HG02938 (cell line): ENCODE measurements at regions not wholly inside any gene's neighbourhood (a gene's known extent, or its start where the extent isn't known, plus 50 kb on each side); places are given as distances from the start of the nearest gene placed in this dataset.

Source experiments
- ATAC-seq: cut with Tn5 transposase; IDR thresholded peaks from one replicate; pipeline ENCODE4 v1.9.1; 2021; ENCODE audit warnings: mild to moderate bottlenecking, moderate library complexity; ENCODE audit not compliant: unreplicated experiment

DNA sequence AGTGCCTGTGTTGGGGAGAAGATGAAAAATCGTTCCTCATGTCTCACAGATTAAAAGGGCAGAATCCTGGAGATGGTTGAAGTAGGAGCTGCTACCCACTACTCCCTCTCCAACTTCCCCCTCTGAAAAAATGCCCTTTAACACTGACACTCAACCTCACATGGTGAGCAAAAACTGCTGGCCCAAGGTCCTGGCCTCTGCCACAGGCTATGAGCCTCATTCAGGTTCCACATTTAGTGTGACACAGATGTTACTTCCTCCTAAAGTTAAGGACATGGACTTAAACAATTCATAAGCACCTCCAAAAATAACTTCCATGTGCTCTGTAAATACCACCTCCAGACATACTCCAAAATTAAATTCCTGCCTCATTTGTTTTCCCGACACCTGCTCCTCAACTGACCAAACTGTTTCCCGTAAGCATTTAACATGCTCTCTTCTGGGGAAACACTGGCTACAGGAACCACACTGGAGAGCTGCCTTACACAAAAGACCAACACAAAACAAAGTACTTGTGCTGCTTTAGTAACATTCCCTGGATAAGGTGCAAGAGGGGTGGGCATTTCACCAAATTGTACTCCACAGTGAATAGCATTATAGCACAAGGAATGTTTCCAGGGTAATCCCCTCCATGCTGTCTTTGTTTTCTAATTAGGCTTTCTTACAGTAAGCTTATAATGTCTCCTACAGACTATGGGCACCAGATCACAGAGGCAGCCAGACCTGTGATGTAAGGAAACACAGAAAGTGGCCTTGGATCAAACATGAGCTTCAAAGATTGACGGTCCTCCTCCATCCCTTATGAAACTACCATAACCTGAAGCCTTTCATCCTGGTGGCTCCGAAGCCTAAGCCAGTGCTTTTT lies 57.0 kb downstream of the PHLDA1 start:
- ATAC-seq = no peak

DNA sequence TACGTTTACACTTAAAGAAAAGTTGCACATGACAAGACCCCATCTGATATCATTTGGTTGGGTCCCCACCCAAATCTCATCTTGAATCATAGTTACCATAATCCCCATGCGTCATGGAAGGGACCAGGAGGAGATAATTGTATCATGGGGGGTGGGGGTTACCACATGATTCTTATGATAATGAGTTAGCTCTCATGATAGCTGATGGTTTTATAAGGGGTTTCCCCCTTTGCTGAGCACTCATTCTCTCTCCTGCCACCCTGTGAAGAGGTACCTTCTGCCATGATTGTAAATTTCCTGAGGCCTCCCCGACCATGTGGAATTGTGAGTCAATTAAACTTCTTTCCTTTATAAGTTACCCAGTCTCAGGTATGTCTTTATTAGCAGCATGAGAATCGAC lies 60.3 kb downstream of the PHLDA1 start:
- ATAC-seq = no peak

DNA sequence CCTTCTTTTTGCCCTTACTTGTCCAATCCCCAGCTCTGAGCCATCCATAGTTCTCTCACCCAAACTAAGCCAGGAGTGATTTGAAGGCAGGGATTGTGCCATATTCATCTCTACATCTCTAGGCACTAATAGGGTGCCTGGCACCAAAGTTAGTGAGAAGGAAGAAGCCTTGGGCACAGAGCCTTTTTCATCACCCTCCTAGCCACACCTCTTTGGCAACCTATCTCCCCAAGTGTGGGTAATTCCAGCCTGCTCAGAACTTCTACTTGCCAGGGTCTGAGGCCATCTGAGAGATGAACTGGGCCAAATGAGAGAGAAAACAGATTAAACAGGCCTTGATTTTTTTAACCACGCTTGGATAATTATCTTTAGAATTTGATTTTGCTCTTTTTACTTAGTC lies 61.3 kb downstream of the PHLDA1 start:
- ATAC-seq = no peak

DNA sequence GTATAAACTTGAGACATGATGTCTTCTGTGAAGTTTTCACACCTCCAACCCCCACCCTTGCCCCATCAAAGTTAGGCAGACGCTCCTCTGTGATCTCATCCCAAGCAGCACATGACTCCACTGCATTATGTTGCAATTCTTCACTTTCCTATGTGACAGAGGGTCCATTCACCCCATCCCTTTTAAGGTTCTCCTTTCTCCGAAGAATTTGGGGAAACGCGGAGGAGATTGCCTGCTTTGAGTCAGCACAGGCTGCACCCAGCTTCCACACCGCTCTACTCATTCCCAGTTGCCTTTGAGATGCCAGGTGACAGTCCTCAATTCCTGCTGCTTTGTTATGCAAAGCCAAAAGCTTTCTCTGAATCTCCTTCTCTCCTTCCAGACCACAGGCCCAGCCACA lies 61.8 kb downstream of the PHLDA1 start:
- ATAC-seq = no peak

DNA sequence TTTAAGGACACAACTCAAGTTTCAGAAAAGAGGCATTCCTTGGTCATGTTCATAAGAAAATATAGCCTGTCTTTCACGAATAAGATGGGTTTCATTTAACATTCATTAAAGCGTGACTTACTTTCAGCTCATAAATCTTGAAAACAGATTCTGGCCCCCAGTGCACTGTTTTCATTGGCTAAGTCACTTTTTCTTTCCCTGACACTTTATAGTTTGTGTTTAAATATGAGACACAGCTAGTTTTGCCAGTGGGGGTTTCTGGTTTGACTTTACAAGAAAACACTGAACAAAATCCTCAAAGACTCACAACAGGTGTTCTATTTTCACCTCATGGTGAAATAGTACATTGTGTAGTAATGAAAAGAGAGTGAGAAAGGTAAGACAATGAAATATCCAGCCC lies 65.9 kb downstream of the PHLDA1 start:
- ATAC-seq = no peak

DNA sequence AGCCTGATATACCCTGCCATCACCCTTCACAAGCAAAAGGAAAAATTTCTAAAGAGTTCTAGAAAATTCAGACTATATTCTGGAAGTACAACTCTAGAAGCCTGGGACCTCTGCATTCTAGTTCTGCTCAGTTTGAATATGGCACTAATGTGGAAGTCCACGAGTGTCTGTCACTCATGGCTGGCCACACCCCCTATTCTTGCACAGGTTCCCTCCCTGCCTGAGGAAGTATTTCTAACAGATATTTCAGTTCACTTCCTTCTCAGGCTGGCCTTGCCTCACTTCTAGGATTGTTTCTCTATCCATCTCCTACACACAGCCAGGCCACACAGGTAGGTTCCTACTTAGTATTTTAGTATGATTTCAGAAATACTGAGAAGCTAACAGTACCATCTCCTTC lies 67.4 kb downstream of the PHLDA1 start:
- peak; percentile 60 for ATAC-seq

DNA sequence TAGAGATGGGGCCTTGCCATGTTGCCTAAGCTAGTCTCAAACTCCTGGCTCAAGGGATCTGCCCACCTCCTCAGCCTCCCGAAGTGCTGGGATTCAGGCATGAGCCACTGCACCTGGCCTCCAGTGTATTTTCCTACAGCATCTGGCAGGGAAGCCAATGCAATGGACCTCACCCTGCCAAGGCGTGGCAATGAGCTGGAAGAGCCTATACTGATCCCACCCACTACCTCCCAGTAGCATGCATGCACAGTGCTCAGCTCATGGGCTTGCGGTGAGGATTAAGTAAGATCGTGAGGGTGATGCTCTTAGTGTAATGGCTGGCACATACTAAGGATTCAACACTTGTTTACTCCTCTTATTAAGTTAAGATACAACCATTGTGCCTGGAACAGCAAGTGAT lies 69.7 kb downstream of the PHLDA1 start:
- ATAC-seq = no peak

DNA sequence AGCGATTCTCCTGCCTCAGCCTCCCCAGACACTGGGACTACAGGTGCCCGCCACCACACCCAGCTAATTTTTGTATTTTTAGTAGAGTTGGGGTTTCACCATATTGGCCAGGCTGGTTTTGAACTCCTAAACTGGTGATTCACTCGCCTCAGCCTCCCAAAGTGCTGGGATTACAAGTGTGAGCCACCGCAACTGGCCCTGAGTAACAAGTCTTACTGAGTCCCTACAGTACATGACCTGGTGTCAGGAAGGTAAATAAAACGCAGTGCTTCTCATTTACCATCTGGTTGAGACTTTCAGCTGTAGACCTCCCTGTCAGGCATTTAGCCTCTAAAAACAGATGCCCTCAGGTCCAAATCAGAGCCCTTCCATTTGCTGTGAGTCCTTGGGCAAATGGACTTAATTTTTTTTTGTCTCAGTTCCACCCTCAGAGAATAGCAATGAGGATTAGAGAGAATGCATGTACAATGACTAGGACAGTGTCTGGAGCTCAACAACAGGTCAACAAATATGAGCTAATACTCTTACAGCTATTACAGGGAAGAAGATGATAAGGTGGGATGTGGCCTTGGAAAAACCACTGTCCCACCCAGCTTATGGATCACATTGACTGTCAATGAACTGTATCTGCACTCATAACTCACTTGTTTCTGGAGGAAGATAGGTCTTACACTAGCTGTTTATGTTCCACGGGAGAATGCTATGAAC lies 70.5 kb downstream of the PHLDA1 start:
- no peak for ATAC-seq

DNA sequence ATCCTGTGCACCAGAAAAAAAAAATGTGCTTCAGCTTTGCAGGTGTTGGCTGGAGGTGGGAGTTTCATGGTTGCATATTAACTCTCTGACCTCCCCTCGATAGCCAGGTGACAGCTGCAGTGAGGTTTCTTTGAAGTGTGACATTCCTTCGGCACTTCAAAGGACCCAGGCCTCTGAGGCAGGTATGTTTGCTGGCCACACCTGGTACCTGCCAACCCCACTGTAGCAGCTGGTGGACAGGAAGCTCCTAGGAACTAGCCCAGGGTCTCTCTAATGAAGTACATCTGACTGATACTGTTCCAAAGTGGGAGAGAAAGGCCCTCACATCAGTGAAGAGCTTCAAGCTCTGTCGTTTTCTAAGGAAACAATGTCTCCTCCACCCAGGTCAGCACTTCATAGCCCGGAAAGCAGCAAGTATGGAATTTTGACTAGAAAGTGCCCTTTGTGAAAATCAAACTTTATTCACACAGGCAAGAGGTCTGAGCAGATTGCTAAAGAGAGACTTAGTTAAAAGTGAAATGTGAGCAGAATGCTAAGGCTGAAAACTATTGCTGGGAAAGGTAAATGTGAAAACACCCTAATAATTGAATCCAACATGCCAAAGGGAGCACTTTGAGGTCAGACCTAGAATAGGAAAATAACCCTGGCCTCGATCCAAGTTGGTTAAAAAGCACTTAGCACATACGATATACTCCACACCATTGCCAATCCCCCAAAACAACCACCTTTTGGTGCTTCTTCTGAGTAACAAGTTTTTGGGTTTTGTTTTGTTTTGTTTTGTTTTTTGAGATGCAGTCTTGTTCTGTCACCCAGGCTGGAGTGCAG lies 71.3 kb downstream of the PHLDA1 start:
- ATAC-seq = no peak

DNA sequence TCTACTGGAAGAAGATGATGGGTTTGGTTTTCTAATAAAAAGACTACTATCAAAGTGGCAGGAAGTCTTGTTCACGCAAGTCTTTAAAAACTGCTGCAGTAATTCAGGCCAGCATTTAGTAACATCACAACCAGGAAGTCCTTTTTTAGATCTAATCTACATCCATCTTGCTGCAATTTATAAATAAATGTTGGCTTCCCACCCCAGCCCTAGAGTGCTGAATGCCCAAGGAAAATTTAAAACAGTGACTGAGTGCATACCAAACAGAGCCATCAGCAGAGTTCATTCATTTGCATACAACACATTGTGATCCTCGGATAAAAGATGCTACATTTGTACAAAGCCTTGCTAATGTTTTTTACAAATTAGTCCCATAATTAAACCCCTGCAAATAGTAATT lies 72.1 kb downstream of the PHLDA1 start:
- ATAC-seq = no peak

DNA sequence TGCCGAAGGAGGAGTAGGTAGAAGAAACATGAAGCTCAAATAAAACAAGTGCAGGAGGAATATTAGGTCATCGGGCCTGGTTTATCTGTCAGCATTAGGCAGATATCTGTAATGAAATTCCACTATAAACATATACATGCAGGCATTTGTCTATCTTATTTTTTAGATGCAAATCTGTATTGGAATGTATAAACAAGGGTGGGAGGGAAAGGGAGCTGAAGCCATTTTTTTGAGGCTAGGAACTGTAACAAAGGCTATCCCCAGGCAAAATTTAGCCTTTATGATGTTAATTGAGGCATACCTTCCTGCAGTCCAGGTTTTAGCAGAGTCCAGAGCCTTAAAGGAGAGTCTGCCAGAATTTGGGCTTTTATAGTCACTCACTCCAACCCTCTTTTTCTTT lies 72.5 kb downstream of the PHLDA1 start:
- ATAC-seq = no peak

DNA sequence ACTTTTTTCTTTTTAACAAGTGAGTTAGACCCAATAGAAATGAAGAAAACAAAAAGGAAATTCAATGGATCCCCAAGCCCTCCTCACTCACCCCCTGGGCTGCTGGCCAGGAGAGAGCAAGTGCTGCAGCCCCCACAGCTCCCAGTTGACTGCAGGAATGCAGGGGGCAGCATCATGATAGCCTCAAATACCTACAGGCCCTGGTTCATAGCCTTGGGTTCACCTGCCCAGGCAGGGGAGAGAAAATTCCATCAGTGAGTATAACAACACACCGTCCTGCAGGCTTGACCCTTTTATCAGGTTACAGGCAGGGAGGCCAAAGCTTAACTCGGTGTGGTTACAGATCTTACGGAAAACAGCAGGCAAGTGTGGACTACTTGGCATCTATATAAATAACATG lies 76.3 kb downstream of the PHLDA1 start:
- ATAC-seq = no peak

DNA sequence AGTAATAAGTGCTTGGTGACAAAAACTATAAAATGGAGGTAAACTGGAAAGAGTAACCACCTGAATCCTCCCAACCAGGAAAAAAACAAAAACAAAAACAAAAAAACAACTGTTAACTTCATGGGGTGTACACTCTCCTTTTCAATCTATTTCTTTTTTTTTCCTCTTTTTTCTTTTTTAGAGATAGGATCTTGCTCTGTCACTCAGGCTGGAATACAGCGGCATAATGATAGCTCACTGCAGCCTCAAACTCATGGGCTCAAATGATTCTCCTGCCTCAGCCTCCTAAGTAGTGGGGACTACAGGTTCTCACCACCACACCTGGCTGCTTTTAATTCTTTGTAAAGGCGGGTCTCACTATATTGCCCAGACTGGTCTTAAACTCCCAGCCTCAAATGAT lies 76.8 kb downstream of the PHLDA1 start:
- ATAC-seq = no peak

DNA sequence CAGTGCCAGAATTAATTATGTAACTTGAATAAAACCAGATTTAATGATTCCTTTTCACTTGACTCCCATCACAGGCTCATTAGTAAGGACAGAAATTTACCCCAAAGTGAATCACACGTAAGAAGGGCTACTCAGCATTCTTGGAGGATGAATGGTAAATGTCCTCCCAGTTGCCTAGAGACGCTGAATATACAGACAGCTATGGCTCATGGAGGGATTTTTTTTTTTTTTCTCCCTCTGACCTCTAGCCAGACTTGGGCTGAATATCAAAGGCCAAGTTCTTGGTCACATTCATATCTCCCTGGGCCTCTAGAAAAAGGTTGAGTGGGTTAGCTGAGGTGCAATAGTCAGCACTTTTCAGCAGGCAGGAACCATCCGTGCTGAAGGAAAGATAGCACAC lies 77.5 kb downstream of the PHLDA1 start:
- no peak for ATAC-seq

DNA sequence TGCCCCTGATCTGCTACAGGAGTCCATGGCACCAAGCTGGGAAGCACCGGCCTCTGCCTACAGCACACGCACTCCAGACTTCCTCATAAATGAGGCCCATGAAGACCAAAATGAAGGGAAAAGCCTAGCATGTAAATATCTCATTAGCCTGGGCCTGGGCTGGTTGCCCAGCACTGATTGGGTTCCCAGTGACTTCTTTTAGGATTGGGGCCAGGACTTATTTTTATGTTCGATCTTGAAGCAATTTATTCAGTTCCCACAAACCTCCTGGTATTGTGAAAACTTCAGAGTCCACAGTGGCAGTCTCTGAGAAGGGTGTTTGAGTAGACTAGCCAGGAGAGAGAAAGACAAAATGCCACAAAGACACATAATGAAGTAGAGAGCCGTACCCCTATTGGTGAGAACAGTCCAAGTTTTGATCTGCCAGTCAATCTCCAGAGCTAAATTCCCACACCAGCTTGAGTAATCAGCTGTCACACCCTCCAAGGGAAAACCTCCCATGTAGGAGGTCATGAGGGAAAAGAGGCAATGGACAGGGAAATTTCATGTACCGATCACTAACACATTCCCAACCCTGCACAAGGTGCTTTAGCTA lies 78.2 kb downstream of the PHLDA1 start:
- ATAC-seq = no peak

DNA sequence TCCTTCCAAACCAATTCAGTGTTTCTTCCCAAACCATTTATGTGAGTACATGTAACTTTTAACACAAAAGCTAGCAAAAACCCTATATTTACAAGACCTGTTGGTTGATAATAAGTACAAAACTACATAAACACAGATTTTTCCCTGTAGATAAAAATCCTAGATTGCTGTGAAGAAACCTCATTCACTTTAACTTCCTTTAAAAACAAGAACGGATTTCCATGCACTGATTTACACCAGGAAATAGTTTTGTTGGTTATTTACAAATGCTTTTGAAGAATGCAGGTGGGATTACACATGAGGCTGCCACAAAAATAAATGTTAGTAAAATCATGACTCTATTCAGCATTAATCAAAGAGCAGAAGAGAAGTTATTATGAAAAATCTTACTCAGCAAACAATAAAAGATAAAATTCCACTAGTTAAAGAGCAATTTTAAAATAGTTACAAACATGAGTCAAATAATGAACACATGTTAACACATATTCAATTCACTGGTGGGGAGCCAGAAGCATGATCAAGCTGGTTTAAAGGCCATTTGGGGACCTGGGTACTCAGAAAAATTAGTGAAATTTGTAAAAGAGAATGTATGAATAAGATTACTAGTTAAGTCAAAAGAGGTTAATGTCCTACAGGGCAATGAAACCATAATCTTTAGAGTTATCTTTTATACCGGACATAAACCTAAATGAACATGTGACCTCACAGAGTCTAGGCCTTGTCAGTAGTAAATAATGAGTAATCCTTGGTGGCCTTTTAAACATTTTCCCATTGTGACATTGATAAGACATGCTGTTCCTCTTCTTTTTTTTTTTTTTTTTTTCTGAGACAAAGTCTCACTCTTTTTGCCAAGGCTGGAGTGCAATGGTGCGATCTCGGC lies 79.9 kb downstream of the PHLDA1 start:
- no peak for ATAC-seq

DNA sequence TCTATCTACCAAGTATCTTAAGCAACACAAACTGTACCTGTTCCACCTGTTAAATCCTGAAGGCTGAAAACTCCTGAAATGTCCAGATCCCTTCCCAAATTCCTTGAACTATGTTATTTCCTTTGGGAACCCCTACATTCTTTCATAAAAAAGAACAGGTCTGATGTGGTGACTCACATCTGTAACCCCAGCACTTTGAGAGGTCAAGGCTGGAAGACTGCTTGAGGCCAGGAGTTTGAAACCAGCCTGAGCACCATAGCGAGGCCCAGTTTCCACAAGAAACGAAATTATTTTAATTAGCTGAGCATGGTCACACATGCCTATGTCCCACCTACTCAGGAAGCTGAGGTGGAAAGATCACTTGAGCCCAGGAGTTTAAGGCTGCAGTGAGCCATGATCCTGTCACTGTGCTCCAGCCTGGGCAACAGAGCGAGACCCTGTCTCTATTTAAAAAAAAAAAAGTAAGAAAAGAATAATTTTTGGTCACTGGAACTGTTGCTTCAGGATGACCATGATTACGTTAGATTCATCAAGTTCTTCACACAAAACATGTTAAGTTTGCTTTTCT lies 84.3 kb downstream of the PHLDA1 start:
- ATAC-seq = no peak

DNA sequence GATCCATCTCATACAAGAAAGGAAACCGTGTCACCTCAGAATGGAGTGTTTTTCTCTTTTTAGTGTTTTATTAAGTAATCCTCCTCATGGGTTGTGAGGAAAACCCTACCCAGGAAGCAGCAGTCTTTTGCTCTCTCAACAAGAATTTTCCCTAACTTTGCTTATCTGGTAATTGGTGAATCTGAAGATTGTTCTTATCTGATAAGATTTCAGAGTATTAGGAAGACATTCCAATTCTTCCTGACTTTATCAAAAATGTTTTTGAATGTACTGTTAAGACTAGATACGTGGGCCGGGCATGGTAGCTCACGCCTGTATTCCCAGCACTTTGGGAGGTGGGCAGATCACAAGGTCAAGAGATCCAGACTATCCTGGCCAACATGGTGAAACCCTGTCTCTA lies 86.0 kb downstream of the PHLDA1 start:
- no peak for ATAC-seq

DNA sequence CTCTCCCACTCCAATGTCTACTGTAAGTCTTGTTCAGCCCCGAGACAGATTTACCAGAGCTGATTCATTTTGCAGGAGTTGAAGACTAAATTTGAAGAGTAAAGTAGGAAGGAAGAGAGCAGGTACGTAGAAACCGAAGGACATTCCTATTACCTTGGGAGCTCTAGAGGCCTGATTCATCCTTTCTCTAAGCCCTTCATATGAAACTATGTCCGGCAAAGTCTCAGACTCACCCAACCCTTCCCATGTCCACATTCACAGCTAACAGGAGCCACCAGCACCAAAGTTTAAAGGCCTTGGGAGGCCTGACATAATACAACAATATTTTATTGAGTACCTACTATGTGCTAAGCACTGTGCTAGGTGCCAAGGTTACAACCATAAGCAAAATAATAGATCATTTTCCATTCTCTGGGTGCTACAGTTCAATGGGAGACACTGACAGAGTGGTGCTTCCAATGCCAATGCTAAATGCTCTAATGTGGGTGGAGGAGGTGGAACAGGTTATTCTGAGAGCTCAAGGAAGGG lies 86.6 kb downstream of the PHLDA1 start:
- no peak for ATAC-seq
